ENCODE measurements at regions not wholly inside any gene's neighbourhood (a gene's known extent, or its start where the extent isn't known, plus 50 kb on each side); places are given as distances from the start of the nearest gene placed in this dataset.

- TF ChIP-seq, protein P1, sequence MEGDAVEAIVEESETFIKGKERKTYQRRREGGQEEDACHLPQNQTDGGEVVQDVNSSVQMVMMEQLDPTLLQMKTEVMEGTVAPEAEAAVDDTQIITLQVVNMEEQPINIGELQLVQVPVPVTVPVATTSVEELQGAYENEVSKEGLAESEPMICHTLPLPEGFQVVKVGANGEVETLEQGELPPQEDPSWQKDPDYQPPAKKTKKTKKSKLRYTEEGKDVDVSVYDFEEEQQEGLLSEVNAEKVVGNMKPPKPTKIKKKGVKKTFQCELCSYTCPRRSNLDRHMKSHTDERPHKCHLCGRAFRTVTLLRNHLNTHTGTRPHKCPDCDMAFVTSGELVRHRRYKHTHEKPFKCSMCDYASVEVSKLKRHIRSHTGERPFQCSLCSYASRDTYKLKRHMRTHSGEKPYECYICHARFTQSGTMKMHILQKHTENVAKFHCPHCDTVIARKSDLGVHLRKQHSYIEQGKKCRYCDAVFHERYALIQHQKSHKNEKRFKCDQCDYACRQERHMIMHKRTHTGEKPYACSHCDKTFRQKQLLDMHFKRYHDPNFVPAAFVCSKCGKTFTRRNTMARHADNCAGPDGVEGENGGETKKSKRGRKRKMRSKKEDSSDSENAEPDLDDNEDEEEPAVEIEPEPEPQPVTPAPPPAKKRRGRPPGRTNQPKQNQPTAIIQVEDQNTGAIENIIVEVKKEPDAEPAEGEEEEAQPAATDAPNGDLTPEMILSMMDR (IDR thresholded peaks at IDR 0.05), result no peak
- TF ChIP-seq POLR2A (IDR thresholded peaks at IDR 0.05) (no peak), EP300 (IDR thresholded peaks at IDR 0.05; ENCODE audit: low read depth) (no peak), POLR2AphosphoS5 (IDR thresholded peaks at IDR 0.05) (no peak)
These were observed 222.9 kb downstream of the PTEN start for GRCh38 chr10:88086187-88086960.

Data from transverse colon (tissue), 4 donors.